HAP-1 (cell line): ENCODE measurements at regions not wholly inside any gene's neighbourhood (a gene's known extent, or its start where the extent isn't known, plus 50 kb on each side); places are given as distances from the start of the nearest gene placed in this dataset.

Source experiments
- DNase-seq, 2 experiments: peaks; one replicate each; pipeline ENCODE4 v3.0.0-alpha.2; 2016 to 2020; ENCODE audit warnings: low spot score in 2 of 2
- H3K27me3 ChIP-seq: fragments of 250-450 bp; sonication (Bioruptor Pico); 2 replicates; pipeline ENCODE4 v1.5.1; 2020; ENCODE audit warnings: low read depth, mild to moderate bottlenecking, moderate library complexity
- H3K36me3 ChIP-seq: fragments of 250-450 bp; sonication (Bioruptor Pico); replicated peaks from 2 replicates; pipeline ENCODE4 v1.5.1; 2020; ENCODE audit warnings: mild to moderate bottlenecking
- H3K4me1 ChIP-seq: fragments of 250-450 bp; sonication (Bioruptor Pico); 2 replicates; pipeline ENCODE4 v1.5.1; 2020; ENCODE audit warnings: mild to moderate bottlenecking
- H3K4me3 ChIP-seq: fragments of 250-450 bp; sonication (Bioruptor Pico); 2 replicates; pipeline ENCODE4 v1.5.1; 2020; ENCODE audit warnings: mild to moderate bottlenecking, moderate library complexity
- H3K9me3 ChIP-seq: fragments of 250-450 bp; sonication (Bioruptor Pico); 2 replicates; pipeline ENCODE4 v1.5.1; 2020; ENCODE audit warnings: mild to moderate bottlenecking, moderate library complexity
- in situ Hi-C: fragments of 300-500 bp; cut with MboI; formaldehyde crosslinking; loops from 3 replicates; pipeline ENCODE4 v1.14.3; 2020; ENCODE audit warnings: low sequenced_read_pairs, inconsistent platforms, mixed read lengths

DNA sequence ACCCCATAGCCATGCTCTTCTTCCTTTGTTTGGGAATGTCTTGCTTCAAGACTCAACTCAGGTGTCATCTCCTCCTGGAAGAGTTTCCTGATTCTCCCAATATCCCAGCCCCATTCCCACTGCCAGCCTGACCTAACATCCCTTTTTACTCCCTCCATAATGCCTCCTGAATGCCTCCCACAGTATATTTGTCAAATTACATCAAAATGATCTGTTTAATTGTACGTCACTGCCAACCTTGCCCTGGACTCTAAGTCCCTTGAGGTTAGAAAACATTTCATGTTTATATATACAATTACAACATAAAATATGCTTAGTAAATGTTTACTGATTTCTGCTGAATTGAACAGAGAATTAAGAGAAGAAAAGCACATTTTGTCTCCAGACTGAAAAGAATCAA lies 301.6 kb upstream of the PDE4D start:
- in situ Hi-C loops: no loop called here
- H3K27me3 ChIP-seq: no peaks in the 10 kb centered on the region
- no peaks in the 10 kb centered on the region for H3K36me3 ChIP-seq
- H3K4me1 ChIP-seq: no peaks in the 10 kb centered on the region
- no peaks in the 10 kb centered on the region for H3K9me3 ChIP-seq
- H3K4me3 ChIP-seq: no peak overlapping the region
- DNase-seq: no peak

GRCh38 chr5:60185231-60186099 lies 291.9 kb upstream of the PDE4D start:
- no peak overlapping the region for H3K4me3 ChIP-seq
- no peak for DNase-seq

DNA sequence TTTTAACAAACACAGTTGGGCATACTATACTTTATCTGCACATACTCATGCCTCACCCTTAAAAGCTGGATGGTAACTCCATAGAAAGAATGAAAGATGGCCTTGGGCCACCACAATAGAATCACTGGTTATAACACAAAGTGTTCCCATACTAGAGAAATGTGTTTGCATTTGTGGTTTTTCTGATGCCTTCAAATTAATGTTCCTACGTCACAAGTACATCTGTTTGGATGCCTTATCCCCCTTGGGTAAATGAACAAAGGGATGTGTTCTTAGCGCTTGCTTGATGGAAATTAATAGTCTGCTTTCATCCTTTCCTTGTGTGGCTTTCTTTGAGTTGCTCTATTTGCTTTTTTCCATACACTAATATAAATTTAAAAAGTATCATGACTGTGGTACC lies 291.1 kb upstream of the PDE4D start:
- Histone ChIP-seq H3K4me3 (no peak overlapping the region), H3K4me1 (no peaks in the 10 kb centered on the region), H3K27me3 (no peaks in the 10 kb centered on the region), H3K36me3 (no peaks in the 10 kb centered on the region), H3K9me3 (no peaks in the 10 kb centered on the region)
- in situ Hi-C loops: no loop called here
- DNase-seq: no peak

More at GRCh38 chr5:60185231-60186099, 291.9 kb upstream of the PDE4D start:
- Histone ChIP-seq H3K27me3 (no peaks in the 10 kb centered on the region), H3K36me3 (no peaks in the 10 kb centered on the region), H3K4me1 (no peaks in the 10 kb centered on the region), H3K9me3 (no peaks in the 10 kb centered on the region)
- in situ Hi-C loops: no loop called here

GRCh38 chr5:60183881-60184280 lies 290.4 kb upstream of the PDE4D start:
- H3K9me3 ChIP-seq: no peaks in the 10 kb centered on the region
- no peaks in the 10 kb centered on the region for H3K27me3 ChIP-seq
- H3K4me3 ChIP-seq: no peak overlapping the region
- no peak for DNase-seq
- no peaks in the 10 kb centered on the region for H3K4me1 ChIP-seq
- no peaks in the 10 kb centered on the region for H3K36me3 ChIP-seq
- in situ Hi-C loops: no loop called here

- DNase-seq: no peak
- in situ Hi-C loops: no loop called here
- Histone ChIP-seq H3K9me3 (no peaks in the 10 kb centered on the region), H3K4me1 (no peaks in the 10 kb centered on the region), H3K27me3 (no peaks in the 10 kb centered on the region), H3K4me3 (no peak overlapping the region), H3K36me3 (no peaks in the 10 kb centered on the region)
Observed at GRCh38 chr5:60178101-60178500, 284.6 kb upstream of the PDE4D start.

DNA sequence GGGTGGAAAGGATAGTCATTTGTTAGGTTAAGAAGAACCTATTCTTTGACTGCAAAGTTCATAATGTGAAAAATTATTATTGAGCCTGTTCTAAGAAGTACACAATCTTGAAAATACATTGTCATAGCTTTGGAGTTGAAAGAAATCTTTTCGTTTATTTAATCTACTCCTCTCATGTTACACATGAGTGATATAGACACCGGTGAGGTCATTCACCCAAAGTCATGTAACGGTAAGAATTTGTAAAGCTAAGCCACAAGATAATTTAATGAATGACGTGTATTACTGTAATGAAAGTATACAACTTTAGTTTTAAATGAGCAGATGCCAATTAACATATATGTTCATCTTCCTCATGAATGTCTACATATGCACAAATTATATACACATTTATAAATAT lies 284.1 kb upstream of the PDE4D start:
- Histone ChIP-seq H3K27me3 (no peaks in the 10 kb centered on the region), H3K9me3 (no peaks in the 10 kb centered on the region), H3K4me1 (no peaks in the 10 kb centered on the region), H3K36me3 (no peaks in the 10 kb centered on the region), H3K4me3 (no peak overlapping the region)
- in situ Hi-C loops: no loop called here
- no peak for DNase-seq

DNA sequence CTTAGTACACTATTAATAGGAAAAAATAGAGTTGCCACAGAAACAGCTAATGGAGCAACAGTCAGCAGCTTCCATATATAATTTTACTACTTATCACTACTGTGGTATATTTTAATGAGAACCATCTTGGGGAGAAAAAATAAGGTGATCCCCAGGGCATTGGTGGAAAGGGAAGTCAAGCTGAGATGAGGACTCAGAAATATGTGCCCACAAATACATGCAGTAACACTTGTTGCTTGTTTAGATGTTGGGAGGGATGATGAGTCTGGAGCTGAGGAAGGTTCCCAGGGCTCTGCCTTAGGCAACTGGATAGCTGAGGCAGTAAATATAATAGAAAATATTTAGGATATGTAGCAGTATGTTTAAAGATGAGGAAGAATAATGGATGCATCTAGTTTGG lies 280.1 kb upstream of the PDE4D start:
- Histone ChIP-seq H3K4me3 (no peak overlapping the region), H3K9me3 (no peaks in the 10 kb centered on the region), H3K27me3 (no peaks in the 10 kb centered on the region), H3K4me1 (no peaks in the 10 kb centered on the region), H3K36me3 (no peaks in the 10 kb centered on the region)
- DNase-seq: no peak
- in situ Hi-C loops: no loop called here

- Histone ChIP-seq H3K9me3 (no peaks in the 10 kb centered on the region), H3K36me3 (no peaks in the 10 kb centered on the region), H3K4me1 (no peaks in the 10 kb centered on the region), H3K4me3 (no peak overlapping the region), H3K27me3 (no peaks in the 10 kb centered on the region)
- in situ Hi-C loops: no loop called here
- DNase-seq: no peak
Observed at GRCh38 chr5:60163762-60164161, 270.2 kb upstream of the PDE4D start.

GRCh38 chr5:60162441-60162840 lies 268.9 kb upstream of the PDE4D start:
- Histone ChIP-seq H3K9me3 (no peaks in the 10 kb centered on the region), H3K36me3 (no peaks in the 10 kb centered on the region), H3K4me1 (no peaks in the 10 kb centered on the region), H3K27me3 (no peaks in the 10 kb centered on the region), H3K4me3 (no peak overlapping the region)
- in situ Hi-C loops: no loop called here
- no peak for DNase-seq

DNA sequence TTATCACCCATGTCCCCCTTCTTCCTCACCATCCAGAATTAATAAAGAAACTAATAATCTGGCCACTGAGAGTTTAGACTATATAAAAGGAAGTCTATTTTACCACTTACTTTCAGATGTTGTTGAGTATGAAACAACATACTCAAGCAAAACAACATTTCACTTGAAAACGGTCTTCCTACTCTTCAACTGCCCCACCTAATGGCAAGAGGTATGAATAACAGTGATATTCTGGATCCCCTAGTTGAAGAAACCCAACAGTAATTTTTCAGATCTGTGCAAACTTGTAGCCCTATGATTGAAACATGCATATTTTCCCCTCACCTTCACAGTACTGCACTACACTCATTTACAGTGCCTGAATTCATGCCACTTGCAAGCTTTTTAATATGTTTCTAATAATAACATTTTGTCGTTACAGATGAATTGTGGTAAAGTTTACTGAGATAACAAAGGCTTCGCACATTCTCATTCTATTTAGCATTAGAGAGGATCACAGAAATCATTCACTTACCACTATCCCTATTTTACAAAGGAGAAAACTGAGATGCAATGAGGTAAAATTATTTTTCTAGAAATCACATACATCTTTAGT lies 267.9 kb upstream of the PDE4D start:
- H3K4me3 ChIP-seq: no peak overlapping the region
- no peaks in the 10 kb centered on the region for H3K9me3 ChIP-seq
- no peaks in the 10 kb centered on the region for H3K36me3 ChIP-seq
- H3K27me3 ChIP-seq: no peaks in the 10 kb centered on the region
- peak in 1 of 2 experiments; percentile 4 for DNase-seq
- in situ Hi-C loops: no loop called here
- H3K4me1 ChIP-seq: no peaks in the 10 kb centered on the region

DNA sequence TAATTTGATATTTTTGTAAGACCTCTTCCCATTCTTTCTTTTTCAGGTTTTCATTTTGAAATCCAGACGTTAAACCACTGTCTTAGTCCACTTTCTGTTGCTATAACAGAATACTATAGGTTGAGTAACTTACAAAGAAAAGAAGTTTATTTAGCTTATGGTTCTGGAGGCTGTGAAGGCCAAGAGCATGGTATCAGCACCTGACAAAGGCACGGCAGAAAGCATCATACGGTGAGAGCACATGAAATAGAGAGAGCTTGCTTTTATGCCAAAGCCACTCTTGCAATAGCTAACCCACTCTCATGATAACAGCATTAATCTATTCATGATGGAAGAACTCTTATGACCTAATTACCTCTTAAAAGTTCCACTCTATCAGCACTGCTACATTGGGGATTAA lies 255.6 kb upstream of the PDE4D start:
- DNase-seq: no peak
- Histone ChIP-seq H3K4me3 (no peak overlapping the region), H3K9me3 (no peaks in the 10 kb centered on the region), H3K27me3 (no peaks in the 10 kb centered on the region), H3K36me3 (no peaks in the 10 kb centered on the region), H3K4me1 (no peaks in the 10 kb centered on the region)
- in situ Hi-C loops: no loop called here

GRCh38 chr5:60148366-60148765 lies 254.8 kb upstream of the PDE4D start:
- Histone ChIP-seq H3K36me3 (no peaks in the 10 kb centered on the region), H3K27me3 (no peaks in the 10 kb centered on the region), H3K4me1 (no peaks in the 10 kb centered on the region), H3K9me3 (no peaks in the 10 kb centered on the region), H3K4me3 (no peak overlapping the region)
- in situ Hi-C loops: no loop called here
- DNase-seq: no peak

DNA sequence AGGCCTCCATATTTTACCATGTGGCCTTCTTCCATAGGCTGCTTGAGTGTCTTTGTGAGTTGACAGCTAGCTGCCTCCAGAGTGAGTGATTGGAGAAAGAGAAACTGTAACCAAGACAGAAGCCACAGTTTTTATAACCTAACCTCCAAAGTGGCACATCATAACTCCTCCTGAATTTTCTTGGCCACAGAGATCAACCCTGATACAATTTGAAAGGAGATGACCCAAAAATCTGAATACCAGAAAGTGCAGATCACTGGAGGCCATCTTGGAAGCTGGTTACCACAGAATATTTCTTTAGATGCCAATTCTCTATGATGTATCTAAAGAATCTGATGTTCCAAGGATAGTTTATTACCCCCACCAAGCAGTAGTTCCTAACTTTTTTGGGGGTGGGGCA lies 254.3 kb upstream of the PDE4D start:
- Histone ChIP-seq H3K4me1 (no peaks in the 10 kb centered on the region), H3K4me3 (no peak overlapping the region), H3K36me3 (no peaks in the 10 kb centered on the region), H3K9me3 (no peaks in the 10 kb centered on the region), H3K27me3 (no peaks in the 10 kb centered on the region)
- in situ Hi-C loops: no loop called here
- DNase-seq: no peak

- Histone ChIP-seq H3K27me3 (no peaks in the 10 kb centered on the region), H3K4me3 (no peak overlapping the region), H3K9me3 (no peaks in the 10 kb centered on the region), H3K36me3 (no peaks in the 10 kb centered on the region), H3K4me1 (no peaks in the 10 kb centered on the region)
- in situ Hi-C loops: no loop called here
- no peak for DNase-seq
Observed at GRCh38 chr5:60143942-60144549, 250.5 kb upstream of the PDE4D start.
